Liver (tissue), 8 donors: ENCODE measurements at regions not wholly inside any gene's neighbourhood (a gene's known extent, or its start where the extent isn't known, plus 50 kb on each side); places are given as distances from the start of the nearest gene placed in this dataset.

ENCODE experiments used
- DNase-seq: peaks from one replicate; pipeline ENCODE4 v3.0.0-alpha.2; 2017; ENCODE audit warnings: low spot score
- H3K27ac ChIP-seq, 2 donors: one replicate each; pipeline ENCODE4 v1.7.0; 2013; ENCODE audit warnings: inconsistent platforms in 2 of 2, low read length in 2 of 2, control low read depth in 1 of 2, low read depth in 1 of 2, mild to moderate bottlenecking in 1 of 2
- H3K27me3 ChIP-seq, 4 donors: one replicate each; pipeline versions ENCODE4 v1.6.1 to v1.7.0; 2013; ENCODE audit warnings: low read length in 3 of 4, inconsistent platforms in 1 of 4, mild to moderate bottlenecking in 1 of 4, moderate library complexity in 1 of 4; ENCODE audit not compliant: control insufficient read depth in 4 of 4, insufficient read depth in 4 of 4
- H3K36me3 ChIP-seq, 4 donors: one replicate each; pipeline versions ENCODE4 v1.6.1 to v1.7.0; 2013; ENCODE audit warnings: low read length in 3 of 4, mild to moderate bottlenecking in 3 of 4, low read depth in 1 of 4, moderate library complexity in 1 of 4; ENCODE audit not compliant: control insufficient read depth in 4 of 4, insufficient read depth in 3 of 4
- H3K4me1 ChIP-seq, 4 donors: one replicate each; pipeline versions ENCODE4 v1.6.1 to v1.7.0; 2013; ENCODE audit warnings: low read length in 3 of 4, mild to moderate bottlenecking in 3 of 4, moderate library complexity in 1 of 4; ENCODE audit not compliant: control insufficient read depth in 4 of 4, insufficient read depth in 4 of 4
- H3K4me3 ChIP-seq, 3 donors: one replicate each; pipeline versions ENCODE4 v1.6.1 to v1.7.0; 2013; ENCODE audit warnings: low read length in 3 of 3, control low read depth in 1 of 3, low read depth in 1 of 3, mild to moderate bottlenecking in 1 of 3
- H3K9ac ChIP-seq, 2 donors: one replicate each; pipeline ENCODE4 v1.7.0; 2013; ENCODE audit warnings: low read length in 2 of 2, mild to moderate bottlenecking in 2 of 2, moderate library complexity in 2 of 2, control low read depth in 1 of 2, low read depth in 1 of 2
- H3K9me3 ChIP-seq, 4 donors: one replicate each; pipeline versions ENCODE4 v1.6.1 to v1.7.0; 2013; ENCODE audit warnings: low read length in 3 of 4; ENCODE audit not compliant: control insufficient read depth in 4 of 4
- ATF3 ChIP-seq: IDR thresholded peaks from 2 replicates; pipeline ENCODE4 v1.6.1; 2016; ENCODE audit warnings: antibody characterized with exemption
- EGR1 ChIP-seq, 2 donors: IDR thresholded peaks; 2 replicates each; pipeline ENCODE4 v1.6.1; 2016 to 2018; ENCODE audit warnings: antibody characterized with exemption in 2 of 2, low read depth in 2 of 2
- FOXA1 ChIP-seq: IDR thresholded peaks from 2 replicates; pipeline ENCODE4 v1.6.1; 2016; ENCODE audit warnings: antibody characterized with exemption
- FOXA2 ChIP-seq: IDR thresholded peaks from 2 replicates; pipeline ENCODE4 v1.6.1; 2016; ENCODE audit warnings: antibody characterized with exemption
- GABPA ChIP-seq, 2 donors: IDR thresholded peaks in 1 of 2; conservative IDR thresholded peaks in 1 of 2; 2 replicates each; pipeline ENCODE4 v1.6.1; 2016; ENCODE audit warnings: antibody characterized with exemption in 2 of 2, mild to moderate bottlenecking in 1 of 2, moderate library complexity in 1 of 2
- HNF4A ChIP-seq, 2 donors: conservative IDR thresholded peaks; 2 replicates each; pipeline ENCODE4 v1.6.1; 2016; ENCODE audit warnings: antibody characterized with exemption in 2 of 2, mild to moderate bottlenecking in 2 of 2
- HNF4G ChIP-seq: IDR thresholded peaks from 2 replicates; pipeline ENCODE4 v1.6.1; 2016; ENCODE audit warnings: antibody characterized with exemption
- JUND ChIP-seq, 2 donors: IDR thresholded peaks; 2 replicates each; pipeline ENCODE4 v1.6.1; 2016; ENCODE audit warnings: antibody characterized with exemption in 2 of 2
- RAD21 ChIP-seq, 2 donors: IDR thresholded peaks; 2 replicates each; pipeline ENCODE4 v1.6.1; 2016; ENCODE audit warnings: antibody characterized with exemption in 2 of 2, mild to moderate bottlenecking in 2 of 2
- RXRA ChIP-seq, 2 donors: IDR thresholded peaks; 2 replicates each; pipeline ENCODE4 v1.6.1; 2017 to 2018; ENCODE audit warnings: antibody characterized with exemption in 2 of 2, mild to moderate bottlenecking in 1 of 2
- SP1 ChIP-seq: IDR thresholded peaks from 2 replicates; pipeline ENCODE4 v1.6.1; 2018; ENCODE audit warnings: antibody characterized with exemption, mild to moderate bottlenecking
- TAF1 ChIP-seq: conservative IDR thresholded peaks from 2 replicates; pipeline ENCODE4 v1.6.1; 2016; ENCODE audit warnings: antibody characterized with exemption, mild to moderate bottlenecking
- YY1 ChIP-seq: IDR thresholded peaks from 2 replicates; pipeline ENCODE4 v1.6.1; 2016; ENCODE audit warnings: antibody characterized with exemption, mild to moderate bottlenecking
- WGBS: extraction: QIAGEN DNeasy Blood & Tissue Kit; methylation state at CpG from one replicate; pipeline ENCODE4 v1.1.7; 2013; 5-methylcytosine and 5-hydroxymethylcytosine counted together
- TF ChIP-seq, protein P1 (sequence below): IDR thresholded peaks from 2 replicates; pipeline ENCODE4 v1.6.1; 2016; ENCODE audit warnings: antibody characterized with exemption, mild to moderate bottlenecking
- TF ChIP-seq, protein P2 (sequence below): IDR thresholded peaks from 2 replicates; pipeline ENCODE4 v1.6.1; 2016; ENCODE audit warnings: antibody characterized with exemption
- TF ChIP-seq, protein P3 (sequence below): IDR thresholded peaks from 2 replicates; pipeline ENCODE4 v1.6.1; 2016; ENCODE audit warnings: antibody characterized with exemption
- TF ChIP-seq, protein P4 (sequence below): fragments of 150-350 bp; IDR thresholded peaks from 2 replicates; pipeline ENCODE4 v1.5.1; 2017; ENCODE audit warnings: improper control_type of control experiment, low read depth, low read length; ENCODE audit not compliant: missing input control
- donor health status: healthy.
- donor health status: healthy.
- donor health status: healthy.
- donor health status: healthy.
- donor health status: healthy.

DNA sequence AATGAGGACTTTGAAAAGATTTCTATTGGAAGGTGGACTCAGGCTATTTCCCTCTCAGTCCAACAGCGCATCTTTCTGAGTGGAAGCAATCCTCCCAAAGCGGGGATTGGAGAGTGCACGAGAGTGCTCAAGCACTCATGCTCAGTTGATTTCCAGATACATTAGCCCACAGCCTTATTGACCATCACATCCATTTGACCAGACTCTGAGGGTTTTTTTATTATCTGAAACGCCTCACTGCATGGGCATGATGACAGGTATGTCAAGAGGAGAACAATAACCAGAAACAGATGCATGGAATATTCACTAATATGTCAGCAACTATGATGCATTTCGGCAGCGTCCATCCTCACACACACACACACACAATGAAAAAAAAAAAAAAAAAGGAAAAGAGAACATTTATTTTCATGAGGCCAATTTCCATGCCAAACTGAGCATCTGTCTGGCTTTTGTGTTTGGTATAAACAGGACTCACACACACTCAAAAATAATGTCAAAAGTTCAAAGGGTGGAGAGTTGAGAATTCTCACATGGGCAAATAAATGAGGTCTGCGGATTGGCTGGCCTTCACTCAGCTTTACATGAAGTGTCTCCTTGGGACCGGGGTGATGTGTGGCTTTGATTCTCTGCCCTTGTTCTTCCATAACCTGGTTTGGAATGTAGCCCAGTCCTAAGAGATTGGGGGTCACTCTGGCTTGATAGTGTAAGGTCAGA, 371.6 kb downstream of the MCTP2 start:
- no peaks in the 10 kb centered on the region for H3K9me3 ChIP-seq
- H3K4me1 ChIP-seq = no peaks in the 10 kb centered on the region
- WGBS = 75% methylated on average over 8 of the region's 8 CpGs
- DNase-seq = no peak
- no peak overlapping the region for H3K4me3 ChIP-seq
- H3K27me3 ChIP-seq = peaks cover 0 to 7% (median 0%) of the 10 kb centered on the region in 4 donors
- H3K36me3 ChIP-seq = no peaks in the 10 kb centered on the region
- no peak overlapping the region for H3K27ac ChIP-seq
- TF ChIP-seq YY1 (no peak), ATF3 (no peak), GABPA (IDR thresholded peaks at IDR 0.05 in 1 of 2, conservative IDR thresholded peaks at IDR 0.05 in 1 of 2) (no peak), TAF1 (no peak), RXRA (IDR thresholded peaks at IDR 0.05) (no peak), RAD21 (IDR thresholded peaks at IDR 0.05) (no peak), HNF4A (conservative IDR thresholded peaks at IDR 0.05) (no peak), FOXA1 (no peak), HNF4G (no peak), EGR1 (IDR thresholded peaks at IDR 0.05; ENCODE audit: low read depth in 2 of 2) (no peak), FOXA2 (no peak), JUND (IDR thresholded peaks at IDR 0.05) (no peak), SP1 (no peak)
- TF ChIP-seq, protein P1, sequence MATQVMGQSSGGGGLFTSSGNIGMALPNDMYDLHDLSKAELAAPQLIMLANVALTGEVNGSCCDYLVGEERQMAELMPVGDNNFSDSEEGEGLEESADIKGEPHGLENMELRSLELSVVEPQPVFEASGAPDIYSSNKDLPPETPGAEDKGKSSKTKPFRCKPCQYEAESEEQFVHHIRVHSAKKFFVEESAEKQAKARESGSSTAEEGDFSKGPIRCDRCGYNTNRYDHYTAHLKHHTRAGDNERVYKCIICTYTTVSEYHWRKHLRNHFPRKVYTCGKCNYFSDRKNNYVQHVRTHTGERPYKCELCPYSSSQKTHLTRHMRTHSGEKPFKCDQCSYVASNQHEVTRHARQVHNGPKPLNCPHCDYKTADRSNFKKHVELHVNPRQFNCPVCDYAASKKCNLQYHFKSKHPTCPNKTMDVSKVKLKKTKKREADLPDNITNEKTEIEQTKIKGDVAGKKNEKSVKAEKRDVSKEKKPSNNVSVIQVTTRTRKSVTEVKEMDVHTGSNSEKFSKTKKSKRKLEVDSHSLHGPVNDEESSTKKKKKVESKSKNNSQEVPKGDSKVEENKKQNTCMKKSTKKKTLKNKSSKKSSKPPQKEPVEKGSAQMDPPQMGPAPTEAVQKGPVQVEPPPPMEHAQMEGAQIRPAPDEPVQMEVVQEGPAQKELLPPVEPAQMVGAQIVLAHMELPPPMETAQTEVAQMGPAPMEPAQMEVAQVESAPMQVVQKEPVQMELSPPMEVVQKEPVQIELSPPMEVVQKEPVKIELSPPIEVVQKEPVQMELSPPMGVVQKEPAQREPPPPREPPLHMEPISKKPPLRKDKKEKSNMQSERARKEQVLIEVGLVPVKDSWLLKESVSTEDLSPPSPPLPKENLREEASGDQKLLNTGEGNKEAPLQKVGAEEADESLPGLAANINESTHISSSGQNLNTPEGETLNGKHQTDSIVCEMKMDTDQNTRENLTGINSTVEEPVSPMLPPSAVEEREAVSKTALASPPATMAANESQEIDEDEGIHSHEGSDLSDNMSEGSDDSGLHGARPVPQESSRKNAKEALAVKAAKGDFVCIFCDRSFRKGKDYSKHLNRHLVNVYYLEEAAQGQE = no peak
- TF ChIP-seq, protein P2, sequence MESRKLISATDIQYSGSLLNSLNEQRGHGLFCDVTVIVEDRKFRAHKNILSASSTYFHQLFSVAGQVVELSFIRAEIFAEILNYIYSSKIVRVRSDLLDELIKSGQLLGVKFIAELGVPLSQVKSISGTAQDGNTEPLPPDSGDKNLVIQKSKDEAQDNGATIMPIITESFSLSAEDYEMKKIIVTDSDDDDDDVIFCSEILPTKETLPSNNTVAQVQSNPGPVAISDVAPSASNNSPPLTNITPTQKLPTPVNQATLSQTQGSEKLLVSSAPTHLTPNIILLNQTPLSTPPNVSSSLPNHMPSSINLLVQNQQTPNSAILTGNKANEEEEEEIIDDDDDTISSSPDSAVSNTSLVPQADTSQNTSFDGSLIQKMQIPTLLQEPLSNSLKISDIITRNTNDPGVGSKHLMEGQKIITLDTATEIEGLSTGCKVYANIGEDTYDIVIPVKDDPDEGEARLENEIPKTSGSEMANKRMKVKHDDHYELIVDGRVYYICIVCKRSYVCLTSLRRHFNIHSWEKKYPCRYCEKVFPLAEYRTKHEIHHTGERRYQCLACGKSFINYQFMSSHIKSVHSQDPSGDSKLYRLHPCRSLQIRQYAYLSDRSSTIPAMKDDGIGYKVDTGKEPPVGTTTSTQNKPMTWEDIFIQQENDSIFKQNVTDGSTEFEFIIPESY = no peak
- TF ChIP-seq, protein P3, sequence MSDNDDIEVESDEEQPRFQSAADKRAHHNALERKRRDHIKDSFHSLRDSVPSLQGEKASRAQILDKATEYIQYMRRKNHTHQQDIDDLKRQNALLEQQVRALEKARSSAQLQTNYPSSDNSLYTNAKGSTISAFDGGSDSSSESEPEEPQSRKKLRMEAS = no peak
- TF ChIP-seq, protein P4, sequence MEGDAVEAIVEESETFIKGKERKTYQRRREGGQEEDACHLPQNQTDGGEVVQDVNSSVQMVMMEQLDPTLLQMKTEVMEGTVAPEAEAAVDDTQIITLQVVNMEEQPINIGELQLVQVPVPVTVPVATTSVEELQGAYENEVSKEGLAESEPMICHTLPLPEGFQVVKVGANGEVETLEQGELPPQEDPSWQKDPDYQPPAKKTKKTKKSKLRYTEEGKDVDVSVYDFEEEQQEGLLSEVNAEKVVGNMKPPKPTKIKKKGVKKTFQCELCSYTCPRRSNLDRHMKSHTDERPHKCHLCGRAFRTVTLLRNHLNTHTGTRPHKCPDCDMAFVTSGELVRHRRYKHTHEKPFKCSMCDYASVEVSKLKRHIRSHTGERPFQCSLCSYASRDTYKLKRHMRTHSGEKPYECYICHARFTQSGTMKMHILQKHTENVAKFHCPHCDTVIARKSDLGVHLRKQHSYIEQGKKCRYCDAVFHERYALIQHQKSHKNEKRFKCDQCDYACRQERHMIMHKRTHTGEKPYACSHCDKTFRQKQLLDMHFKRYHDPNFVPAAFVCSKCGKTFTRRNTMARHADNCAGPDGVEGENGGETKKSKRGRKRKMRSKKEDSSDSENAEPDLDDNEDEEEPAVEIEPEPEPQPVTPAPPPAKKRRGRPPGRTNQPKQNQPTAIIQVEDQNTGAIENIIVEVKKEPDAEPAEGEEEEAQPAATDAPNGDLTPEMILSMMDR = no peak
- H3K9ac ChIP-seq = no peak overlapping the region
